ENCODE measurements at regions not wholly inside any gene's neighbourhood (a gene's known extent, or its start where the extent isn't known, plus 50 kb on each side); places are given as distances from the start of the nearest gene placed in this dataset.
A peak's percentile ranks its signal among the peaks of the same experiment; 100 is the strongest.

- TF ChIP-seq CTCF (IDR thresholded peaks at IDR 0.05; ENCODE audit: unreplicated experiment): no peak
- DNase-seq (ENCODE audit: unreplicated experiment): peak; percentile 83
- ChIA-PET CTCF (no interaction called here), POLR2A (no interaction called here)
- H3K27me3 Mint-ChIP-seq (ENCODE audit: insufficient read depth, unreplicated experiment): no peaks in the 10 kb centered on the region
- H3K36me3 Mint-ChIP-seq (ENCODE audit: insufficient read depth, unreplicated experiment): no peaks in the 10 kb centered on the region
- H3K9me3 Mint-ChIP-seq (ENCODE audit: unreplicated experiment): no peaks in the 10 kb centered on the region
- H3K4me3 Mint-ChIP-seq (ENCODE audit: unreplicated experiment): no peak overlapping the region
- no peaks in the 10 kb centered on the region for H3K4me1 Mint-ChIP-seq (ENCODE audit: insufficient read depth, unreplicated experiment)
- no TSS peak for BruUV-seq (replicated peaks)
- no peak overlapping the region for H3K27ac Mint-ChIP-seq (ENCODE audit: low read depth, unreplicated experiment)
- intact Hi-C loops (cut with micrococcal nuclease): no loop called here
Observed at GRCh38 chr4:183763990-183764754, 105.1 kb downstream of the TRAPPC11 start.

- POLR2A ChIA-PET: interaction anchor here (1.0 kb wide), 1 partner anchor 11 kb away, joined by 4 read pairs; no protein-coding TSS in a partner anchor
- H3K27me3 Mint-ChIP-seq (ENCODE audit: insufficient read depth, unreplicated experiment): no peaks in the 10 kb centered on the region
- no peaks in the 10 kb centered on the region for H3K9me3 Mint-ChIP-seq (ENCODE audit: unreplicated experiment)
- no TSS peak for BruUV-seq (replicated peaks)
- CTCF ChIA-PET: interaction anchor here (0.6 to 0.7 kb wide), 2 partner anchors 46 to 68 kb away, joined by 3 read pairs; no protein-coding TSS in a partner anchor
- no peaks in the 10 kb centered on the region for H3K4me1 Mint-ChIP-seq (ENCODE audit: insufficient read depth, unreplicated experiment)
- no peak for DNase-seq (ENCODE audit: unreplicated experiment)
- TF ChIP-seq CTCF (IDR thresholded peaks at IDR 0.05; ENCODE audit: unreplicated experiment): no peak
- no peaks in the 10 kb centered on the region for H3K36me3 Mint-ChIP-seq (ENCODE audit: insufficient read depth, unreplicated experiment)
- H3K27ac Mint-ChIP-seq (ENCODE audit: low read depth, unreplicated experiment): no peak overlapping the region
- H3K4me3 Mint-ChIP-seq (ENCODE audit: unreplicated experiment): no peak overlapping the region
- intact Hi-C loops (cut with micrococcal nuclease): no loop called here
Observed at GRCh38 chr4:183765251-183765911, 106.3 kb downstream of the TRAPPC11 start.

GRCh38 chr4:183766140-183766539, 107.0 kb downstream of the TRAPPC11 start:
- DNase-seq (ENCODE audit: unreplicated experiment): no peak
- no TSS peak for BruUV-seq (replicated peaks)
- H3K9me3 Mint-ChIP-seq (ENCODE audit: unreplicated experiment): no peaks in the 10 kb centered on the region
- TF ChIP-seq CTCF (IDR thresholded peaks at IDR 0.05; ENCODE audit: unreplicated experiment): no peak
- no peak overlapping the region for H3K4me3 Mint-ChIP-seq (ENCODE audit: unreplicated experiment)
- CTCF ChIA-PET: no interaction called here
- no peaks in the 10 kb centered on the region for H3K27me3 Mint-ChIP-seq (ENCODE audit: insufficient read depth, unreplicated experiment)
- H3K36me3 Mint-ChIP-seq (ENCODE audit: insufficient read depth, unreplicated experiment): no peaks in the 10 kb centered on the region
- H3K4me1 Mint-ChIP-seq (ENCODE audit: insufficient read depth, unreplicated experiment): no peaks in the 10 kb centered on the region
- no peak overlapping the region for H3K27ac Mint-ChIP-seq (ENCODE audit: low read depth, unreplicated experiment)
- intact Hi-C loops (cut with micrococcal nuclease): no loop called here
- POLR2A ChIA-PET: no interaction called here

- Mint-ChIP-seq H3K9me3 (ENCODE audit: unreplicated experiment) (no peaks in the 10 kb centered on the region), H3K4me1 (ENCODE audit: insufficient read depth, unreplicated experiment) (no peaks in the 10 kb centered on the region), H3K36me3 (ENCODE audit: insufficient read depth, unreplicated experiment) (no peaks in the 10 kb centered on the region), H3K27ac (ENCODE audit: low read depth, unreplicated experiment) (no peak overlapping the region), H3K27me3 (ENCODE audit: insufficient read depth, unreplicated experiment) (no peaks in the 10 kb centered on the region), H3K4me3 (ENCODE audit: unreplicated experiment) (no peak overlapping the region)
- BruUV-seq (replicated peaks): no TSS peak
- ChIA-PET POLR2A (no interaction called here), CTCF (interaction anchor here (0.7 kb wide), 1 partner anchor 1786 kb away, joined by 3 read pairs; no protein-coding TSS in a partner anchor)
- TF ChIP-seq CTCF (IDR thresholded peaks at IDR 0.05; ENCODE audit: unreplicated experiment): no peak
- no peak for DNase-seq (ENCODE audit: unreplicated experiment)
- intact Hi-C loops (cut with micrococcal nuclease): no loop called here
Observed at GRCh38 chr4:183770906-183771305, 111.8 kb downstream of the TRAPPC11 start.
